GM12878 (cell line): ENCODE measurements at regions not wholly inside any gene's neighbourhood (a gene's known extent, or its start where the extent isn't known, plus 50 kb on each side); places are given as distances from the start of the nearest gene placed in this dataset.

ENCODE experiments used
- ATAC-seq: fragments of 200-7000 bp; cut with Tn5 transposase; 3 replicates; pipeline ENCODE4 v1.9.1; 2020; ENCODE audit warnings: mild to moderate bottlenecking, moderate library complexity
- BruUV-seq: library from RNA; stranded (reverse); fragments of 400-500 nt; replicated peaks from 2 replicates; lab custom pipeline; 2021; lab: Mats Ljungman, UMichigan
- CTCF ChIA-PET: fragments of 300-600 bp; sonication (Branson Sonifier 250); formaldehyde crosslinking; extraction: SDS; loops from one replicate; lab custom pipeline; 2021; ENCODE audit warnings: inconsistent platforms; lab: Yijun Ruan, JAX
- POLR2A ChIA-PET: fragments of 350-600 bp; formaldehyde crosslinking; extraction: SDS; loops from one replicate; lab custom pipeline; 2021; ENCODE audit warnings: inconsistent platforms; lab: Charles Lee
- RAD21 ChIA-PET: fragments of 300-600 bp; sonication (Branson Sonifier 250); formaldehyde crosslinking; loops from one replicate; lab custom pipeline; 2023; ENCODE audit warnings: antibody characterized with exemption; ENCODE audit not compliant: unreplicated experiment; lab: Charles Lee
- SMC1A ChIA-PET: fragments of 300-600 bp; sonication (Branson Sonifier 250); formaldehyde crosslinking; loops from one replicate; lab custom pipeline; 2023; ENCODE audit not compliant: unreplicated experiment, uncharacterized antibody; lab: Charles Lee
- DNase-seq: peaks from one replicate; pipeline ENCODE4 v3.0.0-alpha.2; 2011; ENCODE audit warnings: low read depth, low spot score
- FAIRE-seq: peaks from 3 replicates; lab custom pipeline; 2011; peaks lifted over from hg19 to GRCh38; lab: Jason Lieb, UNC
- H2AFZ ChIP-seq: 2 replicates; pipeline ENCODE4 v1.6.0; 2011; ENCODE audit warnings: low read depth, low read length, control low read depth; ENCODE audit not compliant: control insufficient read depth
- H3K27ac ChIP-seq: 2 replicates; pipeline ENCODE4 v1.5.1; 2011; ENCODE audit warnings: control low read depth; ENCODE audit not compliant: control insufficient read depth, insufficient read depth
- H3K27me3 ChIP-seq, 2 experiments: replicated peaks in 1 of 2; 2 replicates each; pipeline versions ENCODE4 v1.6.0 to v1.6.1; 2011; ENCODE audit warnings: low read length in 1 of 2; ENCODE audit not compliant: control insufficient read depth in 2 of 2, insufficient read depth in 2 of 2
- H3K36me3 ChIP-seq, 2 experiments: 2 replicates each; pipeline ENCODE4 v1.5.1; 2011; ENCODE audit warnings: low read length in 1 of 2; ENCODE audit not compliant: control insufficient read depth in 2 of 2, insufficient read depth in 2 of 2
- H3K4me1 ChIP-seq: 2 replicates; pipeline ENCODE4 v1.6.1; 2011; ENCODE audit warnings: mild to moderate bottlenecking, low read length, moderate library complexity, mixed read lengths; ENCODE audit not compliant: control insufficient read depth, insufficient read depth
- H3K4me2 ChIP-seq: 2 replicates; pipeline ENCODE4 v1.6.0; 2011; ENCODE audit warnings: control low read depth; ENCODE audit not compliant: control insufficient read depth, insufficient read depth
- H3K4me3 ChIP-seq: fragments of 200-600 bp; sonication (generic); 2 replicates; pipeline ENCODE4 v1.5.1; 2016
- H3K79me2 ChIP-seq: 2 replicates; pipeline ENCODE4 v1.6.0; 2011; ENCODE audit warnings: low read length; ENCODE audit not compliant: control insufficient read depth, insufficient read depth
- H3K9ac ChIP-seq: 2 replicates; pipeline ENCODE4 v1.8.0; 2011; ENCODE audit warnings: low read length, control low read depth, mixed read lengths; ENCODE audit not compliant: control insufficient read depth, insufficient read depth
- H3K9me3 ChIP-seq: replicated peaks from 3 replicates; pipeline ENCODE4 v1.5.1; 2011; ENCODE audit warnings: mild to moderate bottlenecking, low read length; ENCODE audit not compliant: control insufficient read depth, insufficient read depth
- H4K20me1 ChIP-seq: 2 replicates; pipeline ENCODE4 v1.6.0; 2011; ENCODE audit not compliant: control insufficient read depth, insufficient read depth
- CBX5 ChIP-seq: sonication (generic); IDR thresholded peaks from 2 replicates; pipeline ENCODE4 v1.6.1; 2016; ENCODE audit warnings: low read depth, moderate library complexity, mild to moderate bottlenecking, inconsistent platforms
- CHD2 ChIP-seq: IDR thresholded peaks from 2 replicates; pipeline ENCODE4 v1.6.1; 2011; ENCODE audit warnings: low read depth, low read length, improper control_type of control experiment, borderline replicate concordance
- HDAC2 ChIP-seq: fragments of 200-600 bp; sonication (generic); IDR thresholded peaks from 2 replicates; pipeline ENCODE4 v1.6.1; 2017
- KAT2A ChIP-seq: conservative IDR thresholded peaks from 2 replicates; pipeline ENCODE4 v1.6.1; 2011; ENCODE audit warnings: low read depth, low read length; ENCODE audit not compliant: control insufficient read depth
- NFYB ChIP-seq: IDR thresholded peaks from 2 replicates; pipeline ENCODE4 v1.6.1; 2011; ENCODE audit warnings: low read depth, mild to moderate bottlenecking, low read length, improper control_type of control experiment, moderate library complexity; ENCODE audit not compliant: insufficient read depth
- NR2C1 ChIP-seq: fragments of 450-650 bp; IDR thresholded peaks from 2 replicates; pipeline ENCODE4 v1.6.1; 2017; ENCODE audit warnings: antibody characterized with exemption, mild to moderate bottlenecking, moderate library complexity
- PBX3 ChIP-seq: IDR thresholded peaks from 2 replicates; pipeline ENCODE4 v1.6.1; 2011; ENCODE audit warnings: mild to moderate bottlenecking, low read depth, low read length, moderate library complexity; ENCODE audit not compliant: insufficient replicate concordance
- RCOR1 ChIP-seq: conservative IDR thresholded peaks from 2 replicates; pipeline ENCODE4 v1.6.1; 2012; ENCODE audit warnings: low read depth, low read length, improper control_type of control experiment
- RELB ChIP-seq: fragments of 450-650 bp; IDR thresholded peaks from 2 replicates; pipeline ENCODE4 v1.6.1; 2017; ENCODE audit warnings: low read depth, mild to moderate bottlenecking, moderate library complexity
- RFX5 ChIP-seq: IDR thresholded peaks from 2 replicates; pipeline ENCODE4 v1.6.1; 2011; ENCODE audit warnings: low read depth, low read length, improper control_type of control experiment
- SP1 ChIP-seq: IDR thresholded peaks from one replicate; pipeline ENCODE4 v1.6.1; 2011; ENCODE audit warnings: low read depth, low read length
- TARDBP ChIP-seq: IDR thresholded peaks from 2 replicates; pipeline ENCODE4 v1.6.1; 2016; ENCODE audit warnings: borderline replicate concordance
- TBL1XR1 ChIP-seq: IDR thresholded peaks from 2 replicates; pipeline ENCODE4 v1.6.1; 2012; ENCODE audit warnings: low read depth, low read length, improper control_type of control experiment
- ZNF24 ChIP-seq: fragments of 450-650 bp; IDR thresholded peaks from 2 replicates; pipeline ENCODE4 v1.6.1; 2017; ENCODE audit warnings: antibody characterized with exemption, mild to moderate bottlenecking
- ZZZ3 ChIP-seq: IDR thresholded peaks from 2 replicates; pipeline ENCODE4 v1.6.1; 2011; ENCODE audit warnings: low read depth; ENCODE audit not compliant: control insufficient read depth, insufficient read length
- WGBS: methylation state at CpG from one replicate; pipeline ENCODE4 v1.1.6; 2016; ENCODE audit warnings: low lambda C conversion rate; ENCODE audit not compliant: insufficient replicate concordance, insufficient coverage; ENCODE audit errors: missing lambda C conversion rate; 5-methylcytosine and 5-hydroxymethylcytosine counted together
- in situ Hi-C: fragments of 300-500 bp; cut with MboI; formaldehyde crosslinking; loops from 9 replicates; pipeline ENCODE4 v1.14.3; 2018; ENCODE audit warnings: mixed read lengths
- intact Hi-C: fragments of 100-400 bp; cut with micrococcal nuclease; formaldehyde crosslinking; loops from one replicate; pipeline ENCODE4 v1.14.2; 2022; ENCODE audit not compliant: unreplicated experiment
- TF ChIP-seq, protein P1 (sequence below): fragments of 450-650 bp; formaldehyde crosslinking; IDR thresholded peaks from 2 replicates; pipeline ENCODE4 v1.4.0; 2020; ENCODE audit warnings: mild to moderate bottlenecking, moderate library complexity
- TF ChIP-seq, protein P2 (sequence below): fragments of 450-650 bp; IDR thresholded peaks from 2 replicates; pipeline ENCODE4 v1.6.1; 2017; ENCODE audit warnings: mild to moderate bottlenecking

DNA sequence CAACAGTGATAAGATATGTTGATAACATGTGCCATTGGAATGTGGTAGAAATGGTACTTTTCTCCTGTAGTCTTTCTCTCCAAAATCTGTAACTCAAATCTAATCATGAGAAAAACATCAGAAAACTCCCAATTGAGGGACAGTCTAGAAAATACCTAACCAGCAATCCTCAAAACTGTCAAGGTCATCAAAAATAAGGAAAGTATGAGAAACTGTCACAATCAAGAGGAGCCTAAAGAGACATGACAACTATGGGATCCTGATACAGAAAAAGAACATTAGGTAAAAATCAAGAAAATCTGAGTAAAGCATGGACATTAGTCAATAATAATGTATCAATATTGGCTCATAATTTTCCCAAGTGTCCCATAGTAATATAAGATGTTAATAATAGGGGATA, 124.5 kb upstream of the PPP1R2C start (continued):
- TF ChIP-seq RELB (no peak), TBL1XR1 (no peak), NFYB (no peak), ZNF24 (no peak)
- TF ChIP-seq, protein P1, sequence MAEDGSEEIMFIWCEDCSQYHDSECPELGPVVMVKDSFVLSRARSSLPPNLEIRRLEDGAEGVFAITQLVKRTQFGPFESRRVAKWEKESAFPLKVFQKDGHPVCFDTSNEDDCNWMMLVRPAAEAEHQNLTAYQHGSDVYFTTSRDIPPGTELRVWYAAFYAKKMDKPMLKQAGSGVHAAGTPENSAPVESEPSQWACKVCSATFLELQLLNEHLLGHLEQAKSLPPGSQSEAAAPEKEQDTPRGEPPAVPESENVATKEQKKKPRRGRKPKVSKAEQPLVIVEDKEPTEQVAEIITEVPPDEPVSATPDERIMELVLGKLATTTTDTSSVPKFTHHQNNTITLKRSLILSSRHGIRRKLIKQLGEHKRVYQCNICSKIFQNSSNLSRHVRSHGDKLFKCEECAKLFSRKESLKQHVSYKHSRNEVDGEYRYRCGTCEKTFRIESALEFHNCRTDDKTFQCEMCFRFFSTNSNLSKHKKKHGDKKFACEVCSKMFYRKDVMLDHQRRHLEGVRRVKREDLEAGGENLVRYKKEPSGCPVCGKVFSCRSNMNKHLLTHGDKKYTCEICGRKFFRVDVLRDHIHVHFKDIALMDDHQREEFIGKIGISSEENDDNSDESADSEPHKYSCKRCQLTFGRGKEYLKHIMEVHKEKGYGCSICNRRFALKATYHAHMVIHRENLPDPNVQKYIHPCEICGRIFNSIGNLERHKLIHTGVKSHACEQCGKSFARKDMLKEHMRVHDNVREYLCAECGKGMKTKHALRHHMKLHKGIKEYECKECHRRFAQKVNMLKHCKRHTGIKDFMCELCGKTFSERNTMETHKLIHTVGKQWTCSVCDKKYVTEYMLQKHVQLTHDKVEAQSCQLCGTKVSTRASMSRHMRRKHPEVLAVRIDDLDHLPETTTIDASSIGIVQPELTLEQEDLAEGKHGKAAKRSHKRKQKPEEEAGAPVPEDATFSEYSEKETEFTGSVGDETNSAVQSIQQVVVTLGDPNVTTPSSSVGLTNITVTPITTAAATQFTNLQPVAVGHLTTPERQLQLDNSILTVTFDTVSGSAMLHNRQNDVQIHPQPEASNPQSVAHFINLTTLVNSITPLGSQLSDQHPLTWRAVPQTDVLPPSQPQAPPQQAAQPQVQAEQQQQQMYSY (CRISPR knock-in tag) = no peak

GRCh38 chrX:42920752-42921151, 142.8 kb upstream of the PPP1R2C start:
- Histone ChIP-seq H3K27ac (no peak overlapping the region), H3K79me2 (no peaks in the 10 kb centered on the region), H3K4me2 (no peak overlapping the region), H3K9ac (no peak overlapping the region), H3K4me1 (no peaks in the 10 kb centered on the region), H4K20me1 (no peaks in the 10 kb centered on the region), H3K36me3 (no peaks in the 10 kb centered on the region), H3K9me3 (no peaks in the 10 kb centered on the region; the same call in 2 of the 3 replicates), H2AFZ (no peak overlapping the region), H3K27me3 (no peaks in the 10 kb centered on the region), H3K4me3 (no peak overlapping the region)
- ChIA-PET SMC1A (no interaction called here), CTCF (no interaction called here), POLR2A (no interaction called here), RAD21 (no interaction called here)
- intact Hi-C loops = loop anchor here (5.0 kb wide), 1 partner anchor 52 kb away; no protein-coding TSS in a partner anchor
- ATAC-seq (no peak), FAIRE-seq (no peak), DNase-seq (no peak)
- in situ Hi-C loops = no loop called here
- no TSS peak for BruUV-seq
- 44% methylated on average over 3 of the region's 3 CpGs for WGBS
- TF ChIP-seq, protein P2, sequence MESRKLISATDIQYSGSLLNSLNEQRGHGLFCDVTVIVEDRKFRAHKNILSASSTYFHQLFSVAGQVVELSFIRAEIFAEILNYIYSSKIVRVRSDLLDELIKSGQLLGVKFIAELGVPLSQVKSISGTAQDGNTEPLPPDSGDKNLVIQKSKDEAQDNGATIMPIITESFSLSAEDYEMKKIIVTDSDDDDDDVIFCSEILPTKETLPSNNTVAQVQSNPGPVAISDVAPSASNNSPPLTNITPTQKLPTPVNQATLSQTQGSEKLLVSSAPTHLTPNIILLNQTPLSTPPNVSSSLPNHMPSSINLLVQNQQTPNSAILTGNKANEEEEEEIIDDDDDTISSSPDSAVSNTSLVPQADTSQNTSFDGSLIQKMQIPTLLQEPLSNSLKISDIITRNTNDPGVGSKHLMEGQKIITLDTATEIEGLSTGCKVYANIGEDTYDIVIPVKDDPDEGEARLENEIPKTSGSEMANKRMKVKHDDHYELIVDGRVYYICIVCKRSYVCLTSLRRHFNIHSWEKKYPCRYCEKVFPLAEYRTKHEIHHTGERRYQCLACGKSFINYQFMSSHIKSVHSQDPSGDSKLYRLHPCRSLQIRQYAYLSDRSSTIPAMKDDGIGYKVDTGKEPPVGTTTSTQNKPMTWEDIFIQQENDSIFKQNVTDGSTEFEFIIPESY = no peak
- TF ChIP-seq RCOR1 = no peak
- no peak for TF ChIP-seq TARDBP
- no peak for TF ChIP-seq HDAC2
- no peak for TF ChIP-seq NR2C1
- TF ChIP-seq SP1 = no peak
- TF ChIP-seq RFX5 = no peak
- no peak for TF ChIP-seq ZZZ3
- no peak for TF ChIP-seq PBX3
- TF ChIP-seq CBX5 = no peak
- TF ChIP-seq CHD2 = no peak
- no peak for TF ChIP-seq KAT2A
